H1 (cell line): ENCODE measurements at regions not wholly inside any gene's neighbourhood (a gene's known extent, or its start where the extent isn't known, plus 50 kb on each side); places are given as distances from the start of the nearest gene placed in this dataset.

Source experiments
- CTCF ChIA-PET: fragments of 300-600 bp; sonication (Branson Sonifier 250); formaldehyde crosslinking; loops from one replicate; lab custom pipeline; 2021; ENCODE audit not compliant: partially characterized antibody; lab: Charles Lee
- POLR2A ChIA-PET: fragments of 300-600 bp; sonication (Branson Sonifier 250); formaldehyde crosslinking; loops from one replicate; lab custom pipeline; 2021; ENCODE audit warnings: inconsistent platforms; ENCODE audit not compliant: partially characterized antibody; lab: Charles Lee
- DNase-seq, 2 experiments: peaks; one replicate each; pipeline versions ENCODE4 v3.0.0 to v3.0.0-alpha.2; 2010 to 2022; ENCODE audit warnings: low spot score in 2 of 2, low read depth in 1 of 2, mixed read lengths in 1 of 2
- FAIRE-seq: peaks from 2 replicates; lab custom pipeline; 2011; peaks lifted over from hg19 to GRCh38; lab: Jason Lieb, UNC
- H2AFZ ChIP-seq: 2 replicates; pipeline ENCODE4 v1.8.1; 2012; ENCODE audit warnings: low read length, inconsistent platforms
- H2AK5ac ChIP-seq: 2 replicates; pipeline ENCODE4 v1.6.1; 2013; ENCODE audit warnings: low read depth, low read length
- H2BK120ac ChIP-seq: replicated peaks from 2 replicates; pipeline ENCODE3; 2013; ENCODE audit warnings: low read depth, low read length, inconsistent platforms
- H2BK12ac ChIP-seq: 2 replicates; pipeline ENCODE4 v1.6.1; 2013; ENCODE audit warnings: low read depth, low read length
- H2BK15ac ChIP-seq: 2 replicates; pipeline ENCODE4 v1.6.1; 2013; ENCODE audit warnings: low read length
- H2BK20ac ChIP-seq: 2 replicates; pipeline ENCODE4 v1.6.1; 2013; ENCODE audit warnings: low read length
- H2BK5ac ChIP-seq: 2 replicates; pipeline ENCODE4 v1.6.1; 2013; ENCODE audit warnings: low read depth, low read length
- H3K14ac ChIP-seq: 2 replicates; pipeline ENCODE4 v1.6.1; 2013; ENCODE audit warnings: inconsistent platforms; ENCODE audit not compliant: insufficient read length
- H3K18ac ChIP-seq: 2 replicates; pipeline ENCODE4 v1.6.1; 2013; ENCODE audit warnings: low read length; ENCODE audit errors: extremely low read depth
- H3K23ac ChIP-seq: 2 replicates; pipeline ENCODE4 v1.6.1; 2013; ENCODE audit warnings: inconsistent platforms; ENCODE audit not compliant: insufficient read length
- H3K23me2 ChIP-seq: 2 replicates; pipeline ENCODE4 v1.6.1; 2013; ENCODE audit warnings: low read depth, low read length
- H3K27ac ChIP-seq: 2 replicates; pipeline ENCODE4 v1.6.1; 2011; ENCODE audit warnings: low read depth, low read length, inconsistent platforms
- H3K27me3 ChIP-seq, 4 experiments: replicated peaks in 1 of 4; 1 replicate in 1 of 4; 2 replicates in 3 of 4; pipeline versions ENCODE4 v1.6.1 to v1.8.1; 2011 to 2013; ENCODE audit warnings: low read length in 3 of 4, mild to moderate bottlenecking in 3 of 4, inconsistent platforms in 2 of 4, mixed read lengths in 2 of 4, moderate library complexity in 1 of 4; ENCODE audit not compliant: control insufficient read depth in 3 of 4, insufficient read depth in 3 of 4; ENCODE audit errors: extremely low read depth in 1 of 4
- H3K36me3 ChIP-seq, 4 experiments: 2 replicates each; pipeline versions ENCODE4 v1.6.1 to v1.8.1; 2011 to 2013; ENCODE audit warnings: mild to moderate bottlenecking in 4 of 4, low read length in 3 of 4, moderate library complexity in 2 of 4, control low read depth in 1 of 4, inconsistent platforms in 1 of 4; ENCODE audit not compliant: insufficient read depth in 4 of 4, control insufficient read depth in 2 of 4
- H3K4ac ChIP-seq: replicated peaks from 2 replicates; pipeline ENCODE3; 2013; ENCODE audit warnings: low read length, low read depth, mixed read lengths, inconsistent platforms; ENCODE audit not compliant: insufficient read length
- H3K4me1 ChIP-seq, 4 experiments: replicated peaks in 1 of 4; 1 replicate in 1 of 4; 2 replicates in 3 of 4; pipeline versions ENCODE4 v1.6.1 to v1.8.1; 2011 to 2013; ENCODE audit warnings: low read length in 3 of 4, inconsistent platforms in 2 of 4, mixed read lengths in 1 of 4; ENCODE audit not compliant: insufficient read depth in 4 of 4, control insufficient read depth in 3 of 4
- H3K4me2 ChIP-seq, 2 experiments: 2 replicates each; pipeline versions ENCODE4 v1.6.1 to v1.8.1; 2011 to 2013; ENCODE audit warnings: low read depth in 2 of 2, low read length in 2 of 2, control low read depth in 1 of 2, inconsistent platforms in 1 of 2, mild to moderate bottlenecking in 1 of 2; ENCODE audit not compliant: insufficient read depth in 1 of 2
- H3K4me3 ChIP-seq, 4 experiments: fragments of 200-600, 300-600 bp in 1 of 4; sonication (generic), shearing (Covaris generic), sonication (Bioruptor Twin) in 1 of 4; 2 replicates each; pipeline versions ENCODE4 v1.5.1 to v1.8.1; 2011 to 2016; ENCODE audit warnings: low read length in 4 of 4, low read depth in 3 of 4, control low read depth in 2 of 4, inconsistent platforms in 2 of 4, mild to moderate bottlenecking in 2 of 4, mixed read lengths in 1 of 4, moderate library complexity in 1 of 4; ENCODE audit not compliant: insufficient read depth in 2 of 4; ENCODE audit errors: extremely low read depth in 1 of 4
- H3K56ac ChIP-seq: replicated peaks from 2 replicates; pipeline ENCODE3; 2013; ENCODE audit warnings: low read depth, mild to moderate bottlenecking, mixed read lengths, low read length, inconsistent platforms; ENCODE audit not compliant: insufficient read length
- H3K79me1 ChIP-seq: 2 replicates; pipeline ENCODE4 v1.6.1; 2013; ENCODE audit warnings: low read depth, low read length, control low read depth
- H3K79me2 ChIP-seq, 2 experiments: 2 replicates each; pipeline versions ENCODE4 v1.6.1 to v1.8.1; 2012 to 2013; ENCODE audit warnings: low read length in 2 of 2, mild to moderate bottlenecking in 2 of 2, inconsistent platforms in 1 of 2; ENCODE audit not compliant: insufficient read depth in 2 of 2, control insufficient read depth in 1 of 2
- H3K9ac ChIP-seq, 4 experiments: replicated peaks in 1 of 4; 1 replicate in 1 of 4; 2 replicates in 3 of 4; pipeline versions ENCODE4 v1.6.1 to v1.8.1; 2011 to 2013; ENCODE audit warnings: low read depth in 3 of 4, low read length in 3 of 4, control low read depth in 2 of 4, mild to moderate bottlenecking in 2 of 4, moderate library complexity in 2 of 4, inconsistent platforms in 1 of 4; ENCODE audit errors: extremely low read depth in 1 of 4
- H3K9me3 ChIP-seq, 2 experiments: 2 replicates each; pipeline versions ENCODE4 v1.6.1 to v1.8.1; 2012 to 2013; ENCODE audit warnings: mild to moderate bottlenecking in 2 of 2, moderate library complexity in 2 of 2, control low read depth in 1 of 2, inconsistent platforms in 1 of 2, low read depth in 1 of 2, low read length in 1 of 2, mixed read lengths in 1 of 2; ENCODE audit not compliant: insufficient read depth in 2 of 2
- H4K20me1 ChIP-seq, 2 experiments: replicated peaks in 1 of 2; 2 replicates each; pipeline versions ENCODE3 to v1.8.1; 2011 to 2013; ENCODE audit warnings: inconsistent platforms in 2 of 2, low read length in 2 of 2, mild to moderate bottlenecking in 1 of 2; ENCODE audit not compliant: insufficient read depth in 2 of 2, control insufficient read depth in 1 of 2
- H4K5ac ChIP-seq: 2 replicates; pipeline ENCODE4 v1.6.1; 2013; ENCODE audit warnings: low read length, low read depth, mixed read lengths, inconsistent platforms; ENCODE audit not compliant: insufficient read length
- H4K8ac ChIP-seq: 2 replicates; pipeline ENCODE4 v1.8.0; 2013; ENCODE audit warnings: mild to moderate bottlenecking, moderate library complexity, low read length, inconsistent platforms; ENCODE audit not compliant: insufficient read depth; ENCODE audit errors: extremely low read depth
- H4K91ac ChIP-seq: replicated peaks from 2 replicates; pipeline ENCODE3; 2013; ENCODE audit warnings: low read length, mixed read lengths, inconsistent platforms; ENCODE audit not compliant: insufficient read length
- SP4 ChIP-seq: IDR thresholded peaks from 2 replicates; pipeline ENCODE4 v1.6.1; 2012; ENCODE audit warnings: low read length, inconsistent platforms
- WGBS, 2 experiments: shearing (Covaris generic) in 1 of 2; methylation state at CpG; one replicate each; pipeline versions ENCODE4 v1.1.6 to v1.1.7; 2013 to 2015; ENCODE audit warnings: low lambda C conversion rate in 2 of 2, mixed read lengths in 2 of 2, inconsistent platforms in 1 of 2, low coverage in 1 of 2, missing lambda C conversion rate in 1 of 2; ENCODE audit not compliant: insufficient replicate concordance in 2 of 2, insufficient coverage in 1 of 2, insufficient read length in 1 of 2; ENCODE audit errors: extremely low coverage in 1 of 2, missing lambda C conversion rate in 1 of 2; 5-methylcytosine and 5-hydroxymethylcytosine counted together

- no peak overlapping the region for H3K4me2 ChIP-seq
- no peaks in the 10 kb centered on the region for H3K9me3 ChIP-seq
- no peak overlapping the region for H2BK15ac ChIP-seq
- H4K20me1 ChIP-seq = no peaks in the 10 kb centered on the region
- no peak overlapping the region for H2BK12ac ChIP-seq
- H4K91ac ChIP-seq = no peak overlapping the region
- no peak overlapping the region for H4K5ac ChIP-seq
- no peak overlapping the region for H3K4me3 ChIP-seq
- H2AK5ac ChIP-seq = no peak overlapping the region
- WGBS, 2 experiments = 83% methylated on average over 2 of the region's 2 CpGs; no CpG with 5 or more reads in 1 of the 2 experiments
- H3K79me2 ChIP-seq = no peaks in the 10 kb centered on the region
- no peak overlapping the region for H2AFZ ChIP-seq
- no peak overlapping the region for H2BK120ac ChIP-seq
- H3K27ac ChIP-seq = no peak overlapping the region
- H3K36me3 ChIP-seq = no peaks in the 10 kb centered on the region
- no peak overlapping the region for H3K23ac ChIP-seq
- H2BK5ac ChIP-seq = no peak overlapping the region
- CTCF ChIA-PET = interaction anchor here (1.3 kb wide), 1 partner anchor 171 kb away, joined by 3 read pairs; no protein-coding TSS in a partner anchor
- H3K56ac ChIP-seq = no peak overlapping the region
- no peak overlapping the region for H3K14ac ChIP-seq
- H3K9ac ChIP-seq = no peak overlapping the region
- DNase-seq = no peak
- no peak overlapping the region for H3K18ac ChIP-seq
- H4K8ac ChIP-seq = no peak overlapping the region
- no peaks in the 10 kb centered on the region for H3K27me3 ChIP-seq
- H3K79me1 ChIP-seq = no peaks in the 10 kb centered on the region
- no peak overlapping the region for H3K4ac ChIP-seq
- no peak for FAIRE-seq
- no peak overlapping the region for H2BK20ac ChIP-seq
- no peaks in the 10 kb centered on the region for H3K23me2 ChIP-seq
- peaks cover 0 to 3% (median 0%) of the 10 kb centered on the region in 4 experiments; a peak in 1 of 7 replicates for H3K4me1 ChIP-seq
- POLR2A ChIA-PET = no interaction called here
- no peak for TF ChIP-seq SP4
These were observed 94.3 kb downstream of the CCDC71L start for GRCh38 chr7:106566672-106567071.
